NB4 (cell line): ENCODE measurements at regions not wholly inside any gene's neighbourhood (a gene's known extent, or its start where the extent isn't known, plus 50 kb on each side); places are given as distances from the start of the nearest gene placed in this dataset.

Experiments
- DNase-seq: peaks from one replicate; pipeline ENCODE4 v3.0.0; 2010; ENCODE audit warnings: low read depth
- H3K4me3 ChIP-seq: one replicate; pipeline ENCODE4 v1.5.1; 2011; ENCODE audit warnings: mild to moderate bottlenecking, low read depth, low read length, moderate library complexity
- CTCF ChIP-seq: IDR thresholded peaks from one replicate; pipeline ENCODE4 v1.5.1; 2012; ENCODE audit warnings: low read depth, low read length
- MAX ChIP-seq: IDR thresholded peaks from 2 replicates; pipeline ENCODE4 v1.6.1; 2011; ENCODE audit warnings: low read depth, low read length
- MYC ChIP-seq: IDR thresholded peaks from 2 replicates; pipeline ENCODE4 v1.6.1; 2011; ENCODE audit warnings: low read depth, low read length
- POLR2A ChIP-seq: IDR thresholded peaks from 2 replicates; pipeline ENCODE4 v1.6.1; 2011; ENCODE audit warnings: mild to moderate bottlenecking; ENCODE audit not compliant: insufficient read length; ENCODE audit errors: extremely low read depth

- no peak overlapping the region for H3K4me3 ChIP-seq
- TF ChIP-seq CTCF, result no peak
- no peak for TF ChIP-seq MAX
- TF ChIP-seq POLR2A, result no peak
- no peak for TF ChIP-seq MYC
- DNase-seq, result no peak
These were observed 236.6 kb upstream of the NOL4 start for GRCh38 chr18:34461266-34461665.

- H3K4me3 ChIP-seq, result no peak overlapping the region
- no peak for DNase-seq
- TF ChIP-seq MYC (no peak), MAX (no peak), CTCF (no peak), POLR2A (no peak)
These were observed 242.3 kb upstream of the NOL4 start for GRCh38 chr18:34467058-34467457.

- no peak for TF ChIP-seq MYC
- no peak for TF ChIP-seq CTCF
- no peak for TF ChIP-seq POLR2A
- TF ChIP-seq MAX, result no peak
- H3K4me3 ChIP-seq, result no peak overlapping the region
These were observed 229.9 kb upstream of the DTNA start for GRCh38 chr18:34480162-34480700.

GRCh38 chr18:34482204-34482603, 227.9 kb upstream of the DTNA start:
- no peak overlapping the region for H3K4me3 ChIP-seq
- TF ChIP-seq MAX, result no peak
- no peak for TF ChIP-seq POLR2A
- TF ChIP-seq MYC, result no peak
- TF ChIP-seq CTCF, result no peak

More at GRCh38 chr18:34480162-34480700, 229.9 kb upstream of the DTNA start:
- DNase-seq, result no peak

GRCh38 chr18:34483198-34483597, 226.9 kb upstream of the DTNA start:
- H3K4me3 ChIP-seq, result no peak overlapping the region
- no peak for TF ChIP-seq MAX
- no peak for TF ChIP-seq MYC
- no peak for TF ChIP-seq CTCF
- no peak for TF ChIP-seq POLR2A
- DNase-seq, result no peak

More at GRCh38 chr18:34482204-34482603, 227.9 kb upstream of the DTNA start:
- DNase-seq, result no peak
